WERI-Rb-1 (cell line): ENCODE measurements at regions not wholly inside any gene's neighbourhood (a gene's known extent, or its start where the extent isn't known, plus 50 kb on each side); places are given as distances from the start of the nearest gene placed in this dataset.

ENCODE experiments used
- DNase-seq: peaks from one replicate; pipeline ENCODE4 v3.0.0-alpha.2; 2020
- H3K27ac ChIP-seq: fragments of 250-450 bp; sonication (Bioruptor Pico); 2 replicates; pipeline ENCODE4 v1.5.1; 2020; ENCODE audit warnings: mild to moderate bottlenecking, moderate library complexity
- H3K27me3 ChIP-seq: fragments of 250-450 bp; sonication (Bioruptor Pico); 2 replicates; pipeline ENCODE4 v1.5.1; 2021; ENCODE audit warnings: mild to moderate bottlenecking, low read depth, moderate library complexity; ENCODE audit not compliant: insufficient read depth, severe bottlenecking
- H3K36me3 ChIP-seq: fragments of 250-450 bp; sonication (Bioruptor Pico); 2 replicates; pipeline ENCODE4 v1.5.1; 2020; ENCODE audit warnings: mild to moderate bottlenecking, moderate library complexity
- H3K4me3 ChIP-seq: 2 replicates; pipeline ENCODE4 v1.5.1; 2011; ENCODE audit warnings: low read depth, mild to moderate bottlenecking, control low read depth, low read length
- H3K9me3 ChIP-seq: fragments of 250-450 bp; sonication (Bioruptor Pico); 2 replicates; pipeline ENCODE4 v1.5.1; 2021; ENCODE audit warnings: mild to moderate bottlenecking, moderate library complexity; ENCODE audit not compliant: severe bottlenecking
- CTCF ChIP-seq: IDR thresholded peaks from 2 replicates; pipeline ENCODE4 v1.5.1; 2011; ENCODE audit warnings: low read depth, mild to moderate bottlenecking, control low read depth, inconsistent platforms, low read length

GRCh38 chr13:34522808-34523207 lies 419.3 kb upstream of the NBEA start:
- TF ChIP-seq CTCF: no peak
- DNase-seq: no peak
- no peaks in the 10 kb centered on the region for H3K9me3 ChIP-seq
- H3K27me3 ChIP-seq: no peaks in the 10 kb centered on the region
- no peaks in the 10 kb centered on the region for H3K36me3 ChIP-seq
- H3K4me3 ChIP-seq: no peak overlapping the region
- no peak overlapping the region for H3K27ac ChIP-seq

GRCh38 chr13:34523406-34523805 lies 418.7 kb upstream of the NBEA start:
- TF ChIP-seq CTCF: no peak

GRCh38 chr13:34533941-34534340 lies 408.1 kb upstream of the NBEA start:
- no peaks in the 10 kb centered on the region for H3K36me3 ChIP-seq
- H3K4me3 ChIP-seq: no peak overlapping the region
- no peak for DNase-seq
- TF ChIP-seq CTCF: no peak
- H3K27me3 ChIP-seq: no peaks in the 10 kb centered on the region
- H3K27ac ChIP-seq: no peak overlapping the region
- no peaks in the 10 kb centered on the region for H3K9me3 ChIP-seq

More at GRCh38 chr13:34523406-34523805, 418.7 kb upstream of the NBEA start:
- H3K27me3 ChIP-seq: no peaks in the 10 kb centered on the region
- H3K4me3 ChIP-seq: no peak overlapping the region
- DNase-seq: no peak
- no peaks in the 10 kb centered on the region for H3K36me3 ChIP-seq
- H3K27ac ChIP-seq: no peak overlapping the region
- H3K9me3 ChIP-seq: no peaks in the 10 kb centered on the region

- H3K27ac ChIP-seq: no peak overlapping the region
- H3K36me3 ChIP-seq: no peaks in the 10 kb centered on the region
- no peaks in the 10 kb centered on the region for H3K27me3 ChIP-seq
- no peaks in the 10 kb centered on the region for H3K9me3 ChIP-seq
- no peak overlapping the region for H3K4me3 ChIP-seq
- no peak for TF ChIP-seq CTCF
- no peak for DNase-seq
These were observed 399.7 kb upstream of the NBEA start for GRCh38 chr13:34542321-34542720.

- no peaks in the 10 kb centered on the region for H3K9me3 ChIP-seq
- no peak for DNase-seq
- TF ChIP-seq CTCF: no peak
- H3K27me3 ChIP-seq: no peaks in the 10 kb centered on the region
- no peaks in the 10 kb centered on the region for H3K36me3 ChIP-seq
- no peak overlapping the region for H3K27ac ChIP-seq
- no peak overlapping the region for H3K4me3 ChIP-seq
These were observed 398.2 kb upstream of the NBEA start for GRCh38 chr13:34543836-34544235.

- TF ChIP-seq CTCF: no peak
- no peaks in the 10 kb centered on the region for H3K9me3 ChIP-seq
- no peaks in the 10 kb centered on the region for H3K36me3 ChIP-seq
These were observed 396.6 kb upstream of the NBEA start for GRCh38 chr13:34545461-34545860.

More at GRCh38 chr13:34545461-34545860, 396.6 kb upstream of the NBEA start:
- DNase-seq: no peak
- H3K27ac ChIP-seq: no peak overlapping the region
- no peak overlapping the region for H3K4me3 ChIP-seq
- no peaks in the 10 kb centered on the region for H3K27me3 ChIP-seq
